ENCODE measurements at regions not wholly inside any gene's neighbourhood (a gene's known extent, or its start where the extent isn't known, plus 50 kb on each side); places are given as distances from the start of the nearest gene placed in this dataset.

- TF ChIP-seq CTCF (IDR thresholded peaks at IDR 0.05; ENCODE audit: insufficient read depth, low read length) (no peak), SPI1 (IDR thresholded peaks at IDR 0.05; ENCODE audit: borderline replicate concordance, low read depth) (no peak), GABPA (IDR thresholded peaks at IDR 0.05; ENCODE audit: low read depth) (no peak), POLR2AphosphoS5 (IDR thresholded peaks at IDR 0.05; ENCODE audit: low read depth) (no peak)
Observed at GRCh38 chr1:55624766-55625165, 409.6 kb upstream of the USP24 start.
